WTC11 (cell line): ENCODE measurements at regions not wholly inside any gene's neighbourhood (a gene's known extent, or its start where the extent isn't known, plus 50 kb on each side); places are given as distances from the start of the nearest gene placed in this dataset.

Experiments
- ATAC-seq: fragments of 200-7000 bp; cut with Tn5 transposase; 2 replicates; pipeline ENCODE4 v1.10.0; 2021; ENCODE audit warnings: mild to moderate bottlenecking, moderate library complexity
- CTCF ChIA-PET: fragments of 300-600 bp; sonication (Branson Sonifier 250); formaldehyde crosslinking; loops from one replicate; lab custom pipeline; 2021; ENCODE audit warnings: antibody characterized with exemption; lab: Charles Lee
- POLR2A ChIA-PET: fragments of 350-600 bp; sonication (Branson Sonifier 250); formaldehyde crosslinking; loops from one replicate; lab custom pipeline; 2021; ENCODE audit warnings: antibody characterized with exemption; lab: Charles Lee
- DNase-seq: peaks from one replicate; pipeline ENCODE4 v3.0.0; 2021; ENCODE audit warnings: low spot score
- H3K27ac Mint-ChIP-seq: 2 replicates; pipeline ENCODE4 v1.8.0; 2021; ENCODE audit warnings: mixed read lengths
- H3K27me3 Mint-ChIP-seq: 2 replicates; pipeline ENCODE4 v1.8.0; 2021; ENCODE audit warnings: low read depth, mild to moderate bottlenecking, moderate library complexity, mixed read lengths
- H3K36me3 Mint-ChIP-seq: 2 replicates; pipeline ENCODE4 v1.8.0; 2021; ENCODE audit warnings: mixed read lengths
- H3K4me1 Mint-ChIP-seq: 2 replicates; pipeline ENCODE4 v1.8.0; 2022; ENCODE audit warnings: mixed read lengths
- H3K4me3 Mint-ChIP-seq: 2 replicates; pipeline ENCODE4 v1.8.0; 2021; ENCODE audit warnings: mild to moderate bottlenecking, moderate library complexity, mixed read lengths
- H3K9me3 Mint-ChIP-seq: 2 replicates; pipeline ENCODE4 v1.8.0; 2021; ENCODE audit warnings: mixed read lengths
- ATF1 ChIP-seq: sonication (generic); formaldehyde crosslinking; IDR thresholded peaks from 2 replicates; pipeline ENCODE4 v1.8.1; 2023; ENCODE audit warnings: mild to moderate bottlenecking, moderate library complexity, missing genetic modification reagents
- ATF3 ChIP-seq: sonication (generic); formaldehyde crosslinking; conservative IDR thresholded peaks from 2 replicates; pipeline ENCODE4 v1.8.1; 2022; ENCODE audit warnings: mild to moderate bottlenecking, missing genetic modification reagents
- CDX4 ChIP-seq: fragments of 250-450 bp; sonication (Bioruptor Pico); IDR thresholded peaks from 2 replicates; pipeline ENCODE4 v1.9.0; 2021; ENCODE audit warnings: moderate library complexity, mild to moderate bottlenecking, inconsistent platforms, borderline replicate concordance
- EMX1 ChIP-seq: fragments of 250-450 bp; sonication (Bioruptor Pico); IDR thresholded peaks from 2 replicates; pipeline ENCODE4 v1.8.0; 2021; ENCODE audit warnings: mild to moderate bottlenecking
- ERG ChIP-seq: fragments of 250-450 bp; sonication (Bioruptor Pico); IDR thresholded peaks from 2 replicates; pipeline ENCODE4 v1.8.0; 2021; ENCODE audit warnings: mild to moderate bottlenecking
- GTF2I ChIP-seq: fragments of 250-450 bp; sonication (Bioruptor Pico); conservative IDR thresholded peaks from 2 replicates; pipeline ENCODE4 v1.4.0; 2021; ENCODE audit warnings: mild to moderate bottlenecking
- HMGA2 ChIP-seq: fragments of 250-450 bp; sonication (Bioruptor Pico); IDR thresholded peaks from 2 replicates; pipeline ENCODE4 v1.4.0; 2021; ENCODE audit warnings: mild to moderate bottlenecking, moderate library complexity
- JUN ChIP-seq: sonication (generic); formaldehyde crosslinking; IDR thresholded peaks from 2 replicates; pipeline ENCODE4 v1.8.0; 2023; ENCODE audit warnings: mild to moderate bottlenecking, missing genetic modification reagents
- MXD4 ChIP-seq: fragments of 250-450 bp; sonication (Bioruptor Pico); IDR thresholded peaks from 2 replicates; pipeline ENCODE4 v1.8.0; 2021; ENCODE audit warnings: mild to moderate bottlenecking, moderate library complexity, borderline replicate concordance
- MYBL2 ChIP-seq: sonication (generic); formaldehyde crosslinking; IDR thresholded peaks from 2 replicates; pipeline ENCODE4 v1.8.1; 2023; ENCODE audit warnings: mild to moderate bottlenecking, moderate library complexity, missing genetic modification reagents
- NR1H2 ChIP-seq: sonication (generic); formaldehyde crosslinking; IDR thresholded peaks from 2 replicates; pipeline ENCODE4 v1.9.0; 2021; ENCODE audit warnings: mild to moderate bottlenecking, moderate library complexity, missing genetic modification reagents
- NR2C2 ChIP-seq: sonication (generic); formaldehyde crosslinking; IDR thresholded peaks from 2 replicates; pipeline ENCODE4 v1.8.0; 2022; ENCODE audit warnings: mild to moderate bottlenecking, missing genetic modification reagents
- NR3C1 ChIP-seq: sonication (generic); formaldehyde crosslinking; conservative IDR thresholded peaks from 2 replicates; pipeline ENCODE4 v1.8.1; 2023; ENCODE audit warnings: low read depth, mild to moderate bottlenecking, missing genetic modification reagents
- OVOL2 ChIP-seq: fragments of 250-450 bp; sonication (Bioruptor Pico); IDR thresholded peaks from 2 replicates; pipeline ENCODE4 v1.9.0; 2021; ENCODE audit warnings: mild to moderate bottlenecking, borderline replicate concordance
- PRRX2 ChIP-seq: fragments of 250-450 bp; sonication (Bioruptor Pico); IDR thresholded peaks from 2 replicates; pipeline ENCODE4 v1.8.0; 2021; ENCODE audit warnings: mild to moderate bottlenecking
- RELA ChIP-seq: sonication (generic); formaldehyde crosslinking; IDR thresholded peaks from 2 replicates; pipeline ENCODE4 v1.8.1; 2022; ENCODE audit warnings: missing genetic modification reagents, mild to moderate bottlenecking, borderline replicate concordance
- RORB ChIP-seq: fragments of 250-450 bp; sonication (Bioruptor Pico); IDR thresholded peaks from 2 replicates; pipeline ENCODE4 v1.9.0; 2021; ENCODE audit warnings: mild to moderate bottlenecking
- SMAD4 ChIP-seq: sonication (generic); formaldehyde crosslinking; IDR thresholded peaks from 2 replicates; pipeline ENCODE4 v1.8.0; 2022; ENCODE audit warnings: mild to moderate bottlenecking, missing genetic modification reagents
- SOX15 ChIP-seq: fragments of 250-450 bp; sonication (Bioruptor Pico); IDR thresholded peaks from 2 replicates; pipeline ENCODE4 v1.9.0; 2021; ENCODE audit warnings: mild to moderate bottlenecking
- ZNF138 ChIP-seq: sonication (generic); formaldehyde crosslinking; conservative IDR thresholded peaks from 2 replicates; pipeline ENCODE4 v1.8.1; 2022; ENCODE audit warnings: mild to moderate bottlenecking, moderate library complexity, missing genetic modification reagents
- ZNF219 ChIP-seq: sonication (generic); formaldehyde crosslinking; IDR thresholded peaks from 2 replicates; pipeline ENCODE4 v1.8.0; 2023; ENCODE audit warnings: missing genetic modification reagents, mild to moderate bottlenecking, borderline replicate concordance
- ZNF423 ChIP-seq: fragments of 250-450 bp; sonication (Bioruptor Pico); IDR thresholded peaks from 2 replicates; pipeline ENCODE4 v2.1.2; 2022; ENCODE audit warnings: mild to moderate bottlenecking, moderate library complexity
- ZNF425 ChIP-seq: fragments of 250-450 bp; sonication (Bioruptor Pico); conservative IDR thresholded peaks from 2 replicates; pipeline ENCODE4 v1.9.0; 2021; ENCODE audit warnings: mild to moderate bottlenecking
- ZNF671 ChIP-seq: fragments of 250-450 bp; sonication (Bioruptor Pico); IDR thresholded peaks from 2 replicates; pipeline ENCODE4 v1.8.0; 2021; ENCODE audit warnings: mild to moderate bottlenecking
- TF ChIP-seq, protein P1 (sequence below): sonication (generic); formaldehyde crosslinking; IDR thresholded peaks from 2 replicates; pipeline ENCODE4 v1.8.1; 2022; ENCODE audit warnings: low read depth, mild to moderate bottlenecking, moderate library complexity, missing genetic modification reagents, borderline replicate concordance
- TF ChIP-seq, protein P2 (sequence below): sonication (generic); formaldehyde crosslinking; IDR thresholded peaks from 2 replicates; pipeline ENCODE4 v1.8.1; 2023; ENCODE audit warnings: mild to moderate bottlenecking, missing genetic modification reagents, borderline replicate concordance

DNA sequence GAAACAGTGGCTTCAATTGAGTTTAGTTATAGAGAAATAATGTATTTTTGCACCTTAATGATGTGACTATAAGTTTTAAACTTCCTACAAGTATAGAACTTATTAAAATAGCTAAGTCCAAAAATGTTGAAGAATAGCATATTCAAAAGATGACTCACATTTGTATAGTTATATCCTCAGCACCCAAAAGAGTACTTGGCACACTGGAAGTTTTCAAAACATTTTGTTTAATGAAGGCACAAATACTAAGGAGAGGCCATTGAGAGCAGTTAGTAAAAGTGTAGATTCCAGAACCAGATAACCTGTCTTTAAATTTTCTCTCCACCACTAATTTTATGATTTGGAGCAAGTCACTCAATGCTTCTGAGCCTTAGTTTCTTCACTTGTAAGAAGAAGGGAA, 226.9 kb upstream of the MID1 start:
- ATAC-seq = no peak
- no peak for TF ChIP-seq JUN (CRISPR knock-in tag)
- no peak for TF ChIP-seq ZNF425 (CRISPR knock-in tag)
- no peak for TF ChIP-seq ZNF138 (CRISPR knock-in tag)
- TF ChIP-seq PRRX2 (CRISPR knock-in tag) = no peak
- no peak for TF ChIP-seq MYBL2
- no peak for TF ChIP-seq GTF2I
- TF ChIP-seq CDX4 = no peak
- no peak for TF ChIP-seq NR3C1 (CRISPR knock-in tag)
- TF ChIP-seq, protein P1, sequence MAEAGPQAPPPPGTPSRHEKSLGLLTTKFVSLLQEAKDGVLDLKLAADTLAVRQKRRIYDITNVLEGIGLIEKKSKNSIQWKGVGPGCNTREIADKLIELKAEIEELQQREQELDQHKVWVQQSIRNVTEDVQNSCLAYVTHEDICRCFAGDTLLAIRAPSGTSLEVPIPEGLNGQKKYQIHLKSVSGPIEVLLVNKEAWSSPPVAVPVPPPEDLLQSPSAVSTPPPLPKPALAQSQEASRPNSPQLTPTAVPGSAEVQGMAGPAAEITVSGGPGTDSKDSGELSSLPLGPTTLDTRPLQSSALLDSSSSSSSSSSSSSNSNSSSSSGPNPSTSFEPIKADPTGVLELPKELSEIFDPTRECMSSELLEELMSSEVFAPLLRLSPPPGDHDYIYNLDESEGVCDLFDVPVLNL = no peak
- no peak for TF ChIP-seq ERG (CRISPR knock-in tag)
- TF ChIP-seq OVOL2 (CRISPR knock-in tag) = no peak
- TF ChIP-seq ATF1 (CRISPR knock-in tag) = no peak
- no peak for TF ChIP-seq ZNF671 (CRISPR knock-in tag)
- no peak for TF ChIP-seq ATF3
- TF ChIP-seq NR1H2 (CRISPR knock-in tag) = no peak
- TF ChIP-seq, protein P2, sequence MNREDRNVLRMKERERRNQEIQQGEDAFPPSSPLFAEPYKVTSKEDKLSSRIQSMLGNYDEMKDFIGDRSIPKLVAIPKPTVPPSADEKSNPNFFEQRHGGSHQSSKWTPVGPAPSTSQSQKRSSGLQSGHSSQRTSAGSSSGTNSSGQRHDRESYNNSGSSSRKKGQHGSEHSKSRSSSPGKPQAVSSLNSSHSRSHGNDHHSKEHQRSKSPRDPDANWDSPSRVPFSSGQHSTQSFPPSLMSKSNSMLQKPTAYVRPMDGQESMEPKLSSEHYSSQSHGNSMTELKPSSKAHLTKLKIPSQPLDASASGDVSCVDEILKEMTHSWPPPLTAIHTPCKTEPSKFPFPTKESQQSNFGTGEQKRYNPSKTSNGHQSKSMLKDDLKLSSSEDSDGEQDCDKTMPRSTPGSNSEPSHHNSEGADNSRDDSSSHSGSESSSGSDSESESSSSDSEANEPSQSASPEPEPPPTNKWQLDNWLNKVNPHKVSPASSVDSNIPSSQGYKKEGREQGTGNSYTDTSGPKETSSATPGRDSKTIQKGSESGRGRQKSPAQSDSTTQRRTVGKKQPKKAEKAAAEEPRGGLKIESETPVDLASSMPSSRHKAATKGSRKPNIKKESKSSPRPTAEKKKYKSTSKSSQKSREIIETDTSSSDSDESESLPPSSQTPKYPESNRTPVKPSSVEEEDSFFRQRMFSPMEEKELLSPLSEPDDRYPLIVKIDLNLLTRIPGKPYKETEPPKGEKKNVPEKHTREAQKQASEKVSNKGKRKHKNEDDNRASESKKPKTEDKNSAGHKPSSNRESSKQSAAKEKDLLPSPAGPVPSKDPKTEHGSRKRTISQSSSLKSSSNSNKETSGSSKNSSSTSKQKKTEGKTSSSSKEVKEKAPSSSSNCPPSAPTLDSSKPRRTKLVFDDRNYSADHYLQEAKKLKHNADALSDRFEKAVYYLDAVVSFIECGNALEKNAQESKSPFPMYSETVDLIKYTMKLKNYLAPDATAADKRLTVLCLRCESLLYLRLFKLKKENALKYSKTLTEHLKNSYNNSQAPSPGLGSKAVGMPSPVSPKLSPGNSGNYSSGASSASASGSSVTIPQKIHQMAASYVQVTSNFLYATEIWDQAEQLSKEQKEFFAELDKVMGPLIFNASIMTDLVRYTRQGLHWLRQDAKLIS (CRISPR knock-in tag) = no peak
- TF ChIP-seq, all 79 proteins: peak for 0
- no peaks in the 10 kb centered on the region for H3K27me3 Mint-ChIP-seq
- POLR2A ChIA-PET = no interaction called here
- no peak for DNase-seq
- no peaks in the 10 kb centered on the region for H3K36me3 Mint-ChIP-seq
- H3K4me3 Mint-ChIP-seq = no peak overlapping the region
- no peak overlapping the region for H3K27ac Mint-ChIP-seq
- H3K4me1 Mint-ChIP-seq = peaks cover 5% of the 10 kb centered on the region
- CTCF ChIA-PET = interaction anchor here (0.9 kb wide), 1 partner anchor 78 kb away, joined by 3 read pairs; no protein-coding TSS in a partner anchor
- 0 out of 2 replicates have a peak, but pooled peaks cover 3% of the 10 kb centered on the region for H3K9me3 Mint-ChIP-seq

DNA sequence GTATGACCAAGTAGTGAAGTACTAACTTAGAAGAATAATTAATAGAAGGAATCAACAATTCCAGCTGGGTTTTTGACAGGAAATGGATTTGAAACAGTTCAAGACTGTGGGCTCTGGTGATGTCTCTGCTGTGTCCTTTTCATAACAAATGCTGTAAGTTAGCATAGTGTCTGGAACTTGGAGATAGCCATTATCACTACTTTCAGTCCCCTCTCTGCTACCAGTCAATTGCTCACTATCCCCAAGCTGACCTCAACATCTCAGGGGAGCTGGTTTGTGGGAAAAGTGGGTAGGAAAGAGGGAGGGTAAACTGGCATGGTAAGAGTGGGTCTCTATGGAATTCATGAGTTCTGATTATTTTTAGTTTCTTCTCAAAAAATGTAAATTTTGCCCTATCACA, 231.4 kb upstream of the MID1 start:
- TF ChIP-seq RELA (CRISPR knock-in tag) (no peak), ZNF423 (CRISPR knock-in tag) (no peak), HMGA2 (CRISPR knock-in tag) (no peak), ZNF219 (no peak), RORB (CRISPR knock-in tag) (no peak), ZNF425 (CRISPR knock-in tag) (no peak), PRRX2 (CRISPR knock-in tag) (no peak), SOX15 (CRISPR knock-in tag) (no peak), NR2C2 (CRISPR knock-in tag) (no peak), EMX1 (no peak), SMAD4 (CRISPR knock-in tag) (no peak), MXD4 (no peak)
- Mint-ChIP-seq H3K4me1 (peaks cover 5% of the 10 kb centered on the region), H3K4me3 (no peak overlapping the region), H3K27me3 (no peaks in the 10 kb centered on the region), H3K36me3 (no peaks in the 10 kb centered on the region), H3K27ac (no peak overlapping the region), H3K9me3 (0 out of 2 replicates have a peak, but pooled peaks cover 3% of the 10 kb centered on the region)
- DNase-seq (no peak), ATAC-seq (no peak)
- ChIA-PET CTCF (no interaction called here), POLR2A (no interaction called here)
